ENCODE measurements at regions not wholly inside any gene's neighbourhood (a gene's known extent, or its start where the extent isn't known, plus 50 kb on each side); places are given as distances from the start of the nearest gene placed in this dataset.

- WGBS (ENCODE audit: low lambda C conversion rate): 0% methylated on average over 1 of the region's 1 CpG
- ChIA-PET POLR2A (no interaction called here), CTCF (ENCODE audit: low intra/inter-chr PET ratio, low total read pairs) (no interaction called here)
- FAIRE-seq (no peak), DNase-seq (ENCODE audit: low spot score) (no peak), ATAC-seq (no peak)
- Histone ChIP-seq H3K4me2 (ENCODE audit: low read depth, low read length) (no peak overlapping the region), H3K27ac (ENCODE audit: extremely low read length, insufficient read depth, low read length) (no peak overlapping the region), H2AFZ (ENCODE audit: low read length) (no peak overlapping the region), H3K27me3 (ENCODE audit: control insufficient read depth in 1 of 2, insufficient read depth in 2 of 2, low read length in 2 of 2) (no peaks in the 10 kb centered on the region), H3K9me3 (ENCODE audit: low read length) (no peaks in the 10 kb centered on the region), H3K4me3 (replicated peaks in 1 of 3; ENCODE audit: insufficient read depth in 1 of 3, low read depth in 2 of 3, low read length in 3 of 3) (no peak overlapping the region), H3K4me1 (ENCODE audit: insufficient read depth, low read length) (no peaks in the 10 kb centered on the region), H4K20me1 (ENCODE audit: insufficient read depth, low read length) (no peaks in the 10 kb centered on the region), H3K79me2 (ENCODE audit: insufficient read depth, low read length) (no peaks in the 10 kb centered on the region), H3K36me3 (replicated peaks in 1 of 2; ENCODE audit: control insufficient read depth in 1 of 2, insufficient read depth in 2 of 2, low read length in 2 of 2) (no peaks in the 10 kb centered on the region), H3K9ac (ENCODE audit: insufficient read depth, low read depth, low read length) (no peak overlapping the region)
- no TSS peak for BruUV-seq (replicated peaks)
- in situ Hi-C loops (cut with HindIII; ENCODE audit: extremely low pct_ligation_motif_present, low pct_unique_long_range_greater_than_20kb) (no loop called here), intact Hi-C loops (cut with micrococcal nuclease; ENCODE audit: unreplicated experiment) (no loop called here)
- no peak for TF ChIP-seq NR2F1 (CRISPR knock-in tag; IDR thresholded peaks at IDR 0.05)
- no peak for TF ChIP-seq ZFP62 (CRISPR knock-in tag; IDR thresholded peaks at IDR 0.05)
- no peak for TF ChIP-seq RNF2 (conservative IDR thresholded peaks at IDR 0.05; ENCODE audit: low read depth)
- TF ChIP-seq ZNF746 (CRISPR knock-in tag; IDR thresholded peaks at IDR 0.05): no peak
- TF ChIP-seq ZNF18 (CRISPR knock-in tag; IDR thresholded peaks at IDR 0.05; ENCODE audit: insufficient replicate concordance): no peak
- no peak for TF ChIP-seq ZNF12 (CRISPR knock-in tag; IDR thresholded peaks at IDR 0.05)
- no peak for TF ChIP-seq TIGD3 (CRISPR knock-in tag; IDR thresholded peaks at IDR 0.05; ENCODE audit: borderline replicate concordance)
- TF ChIP-seq KDM6A (CRISPR knock-in tag; IDR thresholded peaks at IDR 0.05; ENCODE audit: low read depth): no peak
- no peak for TF ChIP-seq CREBL2 (CRISPR knock-in tag; IDR thresholded peaks at IDR 0.05; ENCODE audit: borderline replicate concordance)
- no peak for TF ChIP-seq ZSCAN9 (CRISPR knock-in tag; IDR thresholded peaks at IDR 0.05; ENCODE audit: borderline replicate concordance)
- no peak for TF ChIP-seq ZBTB7B (CRISPR knock-in tag; IDR thresholded peaks at IDR 0.05)
- TF ChIP-seq ZNF318 (CRISPR knock-in tag; IDR thresholded peaks at IDR 0.05): no peak
- TF ChIP-seq SYNCRIP (IDR thresholded peaks at IDR 0.05; ENCODE audit: insufficient read depth, low read depth, low read length): no peak
- TF ChIP-seq ZNF597 (CRISPR knock-in tag; IDR thresholded peaks at IDR 0.05): no peak
Observed at GRCh38 chr18:28398471-28398870, 221.5 kb upstream of the CDH2 start.
